Adipose tissue (tissue), 3 donors: ENCODE measurements at regions not wholly inside any gene's neighbourhood (a gene's known extent, or its start where the extent isn't known, plus 50 kb on each side); places are given as distances from the start of the nearest gene placed in this dataset.

ENCODE experiments used
- H3K27ac ChIP-seq: one replicate; pipeline ENCODE4 v1.5.1; 2013; ENCODE audit warnings: low read depth, low read length
- WGBS, 3 donors: extraction: QIAGEN DNeasy Blood & Tissue Kit; methylation state at CpG; one replicate each; pipeline ENCODE4 v1.1.7; 2013; 5-methylcytosine and 5-hydroxymethylcytosine counted together
- donor health status: healthy with polysubstance abuse.
- donor health status: Bipolar disorder and iron deficiency.
- donor health status: healthy.

GRCh38 chr17:77426676-77427386, 286.1 kb downstream of the SEC14L1 start:
- WGBS, 3 donors = 80 to 88% (median 82%) methylated on average over 11 of the region's 11 CpGs
- H3K27ac ChIP-seq = no peak overlapping the region

- WGBS, 3 donors = 44 to 64% (median 49%) methylated on average over 14 of the region's 14 CpGs
- H3K27ac ChIP-seq = no peak overlapping the region
Observed at GRCh38 chr17:77427391-77427991, 286.7 kb downstream of the SEC14L1 start.

GRCh38 chr17:77428020-77428748, 287.4 kb downstream of the SEC14L1 start:
- 59 to 82% (median 66%) methylated on average over 13 of the region's 13 CpGs for WGBS, 3 donors
- no peak overlapping the region for H3K27ac ChIP-seq

- H3K27ac ChIP-seq = no peak overlapping the region
- WGBS, 3 donors = 68 to 80% (median 68%) methylated on average over 16 of the region's 16 CpGs
Observed at GRCh38 chr17:77428749-77429368, 288.1 kb downstream of the SEC14L1 start.

GRCh38 chr17:77429369-77429968, 288.7 kb downstream of the SEC14L1 start:
- 31 to 61% (median 41%) methylated on average over 14 of the region's 14 CpGs for WGBS, 3 donors
- no peak overlapping the region for H3K27ac ChIP-seq

GRCh38 chr17:77429969-77430752, 289.4 kb downstream of the SEC14L1 start:
- no peak overlapping the region for H3K27ac ChIP-seq

GRCh38 chr17:77432034-77432661, 291.4 kb downstream of the SEC14L1 start:
- 86 to 90% (median 88%) methylated on average over 16 of the region's 16 CpGs for WGBS, 3 donors
- H3K27ac ChIP-seq = no peak overlapping the region

More at GRCh38 chr17:77429969-77430752, 289.4 kb downstream of the SEC14L1 start:
- WGBS, 3 donors = 26 to 46% (median 34%) methylated on average over 15 to 16 of the region's 16 CpGs

- no peak overlapping the region for H3K27ac ChIP-seq
- WGBS, 3 donors = 73 to 86% (median 82%) methylated on average over 10 of the region's 10 CpGs
Observed at GRCh38 chr17:77432742-77433141, 292.0 kb downstream of the SEC14L1 start.

GRCh38 chr17:77433385-77434135, 292.8 kb downstream of the SEC14L1 start:
- WGBS, 3 donors = 50 to 83% (median 51%) methylated on average over 24 to 27 of the region's 27 CpGs
- H3K27ac ChIP-seq = no peak overlapping the region

GRCh38 chr17:77434136-77435114, 293.7 kb downstream of the SEC14L1 start:
- WGBS, 3 donors = 76 to 85% (median 80%) methylated on average over 26 of the region's 26 CpGs

GRCh38 chr17:77435272-77436057, 294.7 kb downstream of the SEC14L1 start:
- 66 to 83% (median 74%) methylated on average over 24 of the region's 24 CpGs for WGBS, 3 donors
- no peak overlapping the region for H3K27ac ChIP-seq

More at GRCh38 chr17:77434136-77435114, 293.7 kb downstream of the SEC14L1 start:
- H3K27ac ChIP-seq = no peak overlapping the region

- 20 to 62% (median 42%) methylated on average over 11 of the region's 11 CpGs for WGBS, 3 donors
- H3K27ac ChIP-seq = no peak overlapping the region
Observed at GRCh38 chr17:77436058-77436442, 295.3 kb downstream of the SEC14L1 start.

GRCh38 chr17:77436481-77436880, 295.7 kb downstream of the SEC14L1 start:
- 44 to 69% (median 47%) methylated on average over 11 of the region's 11 CpGs for WGBS, 3 donors
- no peak overlapping the region for H3K27ac ChIP-seq

- WGBS, 3 donors = 16 to 60% (median 18%) methylated on average over 9 to 10 of the region's 10 CpGs
- H3K27ac ChIP-seq = no peak overlapping the region
Observed at GRCh38 chr17:77437017-77437416, 296.2 kb downstream of the SEC14L1 start.

GRCh38 chr17:77437747-77438146, 297.0 kb downstream of the SEC14L1 start:
- H3K27ac ChIP-seq = no peak overlapping the region
- WGBS, 3 donors = 80 to 84% (median 82%) methylated on average over 12 of the region's 12 CpGs
